Non-pigmented ciliary epithelial cell (primary cell): ENCODE measurements at regions not wholly inside any gene's neighbourhood (a gene's known extent, or its start where the extent isn't known, plus 50 kb on each side); places are given as distances from the start of the nearest gene placed in this dataset.
"Not testable (repeated sequence)": the region's sequence is repeated elsewhere in the genome, so short reads cannot be mapped to it uniquely, and the experiment has no call there.

Experiments used
- DNase-seq: peaks from one replicate; pipeline ENCODE4 v3.0.0-alpha.2; 2010; ENCODE audit warnings: low read depth

DNA sequence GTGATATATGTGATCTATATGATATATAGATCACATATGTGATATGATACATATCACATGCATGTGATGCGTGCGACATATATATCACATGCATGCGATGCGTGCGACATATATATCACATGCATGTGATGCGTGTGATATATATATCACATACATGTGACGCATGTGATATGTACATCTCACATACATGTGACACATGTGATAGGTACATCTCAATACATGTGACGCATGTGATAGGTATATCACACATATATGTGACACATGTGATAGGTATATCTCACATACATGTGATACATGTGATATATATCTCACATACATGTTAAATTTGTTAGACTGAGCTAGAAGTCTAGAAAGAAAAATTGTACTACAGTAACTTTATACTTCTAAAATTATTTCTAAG lies 1095.9 kb downstream of the EFNA5 start:
- no peak for DNase-seq

DNA sequence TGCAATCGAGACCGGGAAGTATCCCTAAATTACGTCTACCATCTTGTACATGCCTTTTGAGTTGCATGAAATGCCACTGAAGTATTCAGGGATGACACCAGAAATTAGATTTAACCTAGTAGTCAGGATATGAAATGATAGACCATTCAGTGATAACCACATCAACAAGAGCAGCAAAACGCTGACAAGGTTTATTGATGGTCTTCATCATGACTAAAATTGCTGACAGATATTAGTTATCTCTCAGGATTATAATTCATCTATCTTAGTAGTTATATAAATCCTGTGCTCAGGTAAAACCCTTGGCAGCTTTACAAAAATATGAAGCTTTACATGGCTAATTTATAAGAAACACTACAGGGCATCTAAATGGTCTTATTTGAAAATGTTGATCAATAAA lies 1104.7 kb downstream of the EFNA5 start:
- DNase-seq = no peak

DNA sequence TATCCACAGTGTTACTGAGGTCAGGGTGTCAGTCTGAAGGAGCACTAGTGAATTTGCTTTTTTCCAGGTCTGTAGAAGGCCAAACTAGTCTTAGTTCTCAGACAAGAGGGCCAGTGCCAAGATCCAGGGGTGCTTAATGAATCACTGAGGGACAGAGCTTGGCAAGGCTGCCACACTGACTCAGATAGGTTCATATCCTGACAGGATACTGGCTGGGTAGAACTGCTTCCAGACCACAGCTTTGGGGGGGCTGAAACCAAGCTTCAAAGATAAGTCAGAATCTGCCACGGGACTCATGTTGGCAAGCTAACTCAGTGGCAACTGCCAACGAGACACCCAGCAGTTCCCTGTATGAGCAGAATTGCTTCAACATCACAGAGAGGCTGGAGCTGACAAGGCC lies 1125.4 kb downstream of the EFNA5 start:
- no peak for DNase-seq

DNA sequence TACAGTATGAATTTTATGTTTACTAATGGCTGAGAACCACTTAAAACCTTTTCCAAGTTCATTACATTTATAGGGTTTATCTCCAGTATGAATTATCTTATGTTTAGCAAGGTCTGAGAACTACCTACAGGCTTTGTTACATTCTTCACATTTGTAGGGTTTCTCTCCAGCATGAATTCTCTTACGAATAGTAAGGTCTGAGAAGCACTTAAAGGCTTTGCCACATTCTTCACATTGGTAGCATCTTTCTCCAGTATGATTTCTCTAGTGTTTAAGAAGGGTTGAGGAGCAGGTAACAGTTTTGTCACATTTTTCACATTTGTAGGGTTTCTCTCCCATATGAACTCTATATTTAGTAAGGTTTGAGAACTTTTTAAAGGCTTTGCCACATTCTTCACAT lies 1127.4 kb downstream of the EFNA5 start:
- no peak for DNase-seq

DNA sequence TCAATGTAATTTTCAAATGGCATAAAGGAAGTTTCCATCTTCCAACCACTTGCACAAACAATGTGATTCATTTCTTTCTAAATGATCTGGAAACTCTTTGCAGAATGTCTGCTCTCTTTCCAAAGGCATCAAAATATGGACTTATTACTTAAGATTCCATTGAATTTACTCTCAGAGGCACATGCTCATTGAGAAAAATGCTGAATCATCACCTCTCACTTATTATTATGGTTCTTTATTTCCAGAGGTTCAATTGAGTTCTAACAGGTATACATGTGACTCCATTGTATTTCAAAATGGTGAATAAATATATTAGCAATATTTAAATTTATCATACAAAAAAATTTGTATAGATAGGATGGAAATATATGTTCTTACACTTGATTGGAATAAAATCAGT lies 1140.6 kb downstream of the EFNA5 start:
- DNase-seq = no peak

DNA sequence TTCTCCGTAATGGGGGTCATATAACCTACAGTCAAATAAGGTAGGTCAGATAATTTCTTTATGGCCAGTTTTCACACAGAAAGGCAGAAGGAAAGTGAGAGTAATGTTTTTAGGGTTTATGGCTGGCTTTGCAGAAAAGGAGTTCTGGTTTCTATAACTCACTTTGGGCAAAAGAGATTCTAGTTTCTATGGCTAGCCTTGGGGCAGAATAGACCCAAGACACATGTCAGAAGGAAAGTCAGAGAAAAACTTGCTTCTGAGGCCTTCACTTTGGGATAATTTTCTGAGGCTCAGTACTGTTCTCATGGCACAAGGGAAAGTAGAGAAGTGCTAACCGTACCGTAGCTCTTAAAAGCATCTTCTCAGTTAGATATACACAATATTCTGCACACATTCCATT lies 1145.3 kb downstream of the EFNA5 start:
- no peak for DNase-seq

DNA sequence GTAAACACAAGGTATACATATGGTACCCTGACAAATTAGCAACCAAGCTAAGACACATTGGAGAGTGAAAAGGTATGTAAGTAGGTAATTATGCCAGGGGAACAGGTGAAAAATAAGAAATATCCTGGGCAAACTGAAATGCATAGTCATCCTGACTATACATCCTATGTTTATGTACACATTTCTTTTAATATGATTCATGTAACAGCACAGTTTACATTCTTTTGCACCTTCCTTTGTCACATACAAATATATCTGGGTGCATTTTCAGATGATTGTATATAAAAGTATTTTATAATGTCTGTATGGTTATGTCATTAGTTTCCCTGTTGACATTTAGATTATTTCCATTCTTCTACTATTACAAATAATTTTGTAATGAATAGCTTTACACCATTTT lies 1146.9 kb downstream of the EFNA5 start:
- DNase-seq = no peak

DNA sequence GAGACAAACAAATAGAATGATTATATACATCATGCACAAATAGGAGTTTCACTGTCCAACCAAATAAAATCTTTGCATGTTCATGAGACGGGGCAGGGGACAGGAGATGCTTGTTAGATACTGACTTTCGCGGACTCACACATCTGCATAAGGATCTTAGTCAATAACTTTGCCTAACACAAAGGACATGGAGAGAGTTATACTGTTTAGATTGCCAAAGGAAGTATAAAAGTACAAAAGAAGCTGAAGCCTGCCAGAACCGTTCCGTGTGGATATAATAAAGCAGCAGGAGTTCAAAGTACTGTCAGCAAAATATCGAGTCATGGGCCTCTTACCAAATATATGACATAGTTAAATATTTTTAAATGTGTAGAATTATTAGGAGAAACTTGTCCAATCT lies 1148.4 kb downstream of the EFNA5 start:
- DNase-seq = no peak

DNA sequence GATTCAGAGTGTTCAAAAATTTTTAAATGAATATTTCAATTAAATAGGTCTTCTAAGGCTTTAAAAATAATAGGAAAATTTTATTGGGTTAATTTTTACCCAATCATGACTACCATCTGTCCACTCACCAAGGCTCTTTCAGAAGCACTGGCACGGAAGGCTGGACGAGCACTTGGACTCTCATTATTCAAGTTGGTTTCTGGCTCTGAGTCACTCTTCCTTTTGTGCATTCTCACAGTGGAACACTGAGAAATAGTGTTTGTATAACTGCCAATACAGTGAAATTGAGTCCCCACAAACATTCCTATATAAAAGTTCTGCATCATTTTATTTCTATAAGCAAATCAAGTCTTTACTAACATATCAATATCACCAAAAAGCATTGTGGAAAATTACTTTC lies 1149.0 kb downstream of the EFNA5 start:
- peak; percentile 47 for DNase-seq

DNA sequence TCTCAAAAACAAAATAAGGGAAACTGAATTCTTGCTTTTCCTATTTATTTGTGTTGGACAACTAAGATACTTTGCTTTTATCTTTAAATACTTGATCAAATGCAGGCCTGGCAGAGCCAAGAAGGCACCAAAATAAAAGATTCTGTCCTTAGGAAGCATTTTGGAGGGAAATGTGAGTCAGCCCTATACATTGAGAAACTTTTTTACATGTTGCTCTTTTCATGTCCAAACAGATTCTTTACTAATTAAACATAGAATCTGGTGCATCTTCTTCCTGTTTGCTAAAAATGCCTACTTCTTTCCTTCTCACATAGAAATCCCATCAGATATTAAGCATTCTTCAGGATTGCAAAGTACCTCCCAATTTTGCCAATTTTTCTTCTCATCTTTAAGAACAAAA lies 1160.4 kb downstream of the EFNA5 start:
- no peak for DNase-seq

DNA sequence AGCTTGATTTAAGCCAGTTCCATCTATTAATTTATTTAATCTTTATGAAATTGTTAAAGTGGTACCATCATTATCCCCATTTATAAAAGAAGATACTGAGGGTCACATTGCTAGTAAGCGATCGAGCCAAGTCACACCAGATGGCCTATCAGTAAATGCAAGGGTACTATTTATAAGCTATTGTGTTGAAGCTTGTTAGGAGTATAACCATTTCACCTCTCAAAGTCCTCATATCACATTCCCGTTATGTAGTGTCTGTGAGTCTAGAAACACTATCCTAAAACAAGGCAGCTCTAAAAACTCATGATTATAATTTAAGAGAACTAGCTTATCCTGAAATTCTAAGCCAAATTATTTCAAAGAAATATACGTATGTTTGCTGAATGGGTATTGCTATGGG lies 1161.8 kb downstream of the EFNA5 start:
- DNase-seq = no peak

DNA sequence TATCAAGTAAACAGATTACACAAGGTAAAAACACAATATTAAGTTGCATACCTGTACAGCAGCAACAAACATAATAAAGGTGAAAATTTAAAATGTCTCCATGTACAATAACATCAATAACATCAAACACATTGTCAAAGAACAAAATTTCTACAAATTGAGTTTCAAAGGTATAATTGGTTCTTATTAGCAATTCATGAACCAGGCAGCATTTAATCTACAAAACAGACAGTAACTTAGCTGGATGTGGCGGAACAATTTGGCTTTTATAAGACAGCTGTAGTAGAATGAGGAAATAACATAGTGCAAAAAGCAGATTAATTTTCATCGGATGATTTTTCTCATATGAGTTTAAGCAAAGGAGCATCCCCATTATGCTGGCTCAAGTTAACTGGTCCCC lies 1176.8 kb downstream of the EFNA5 start:
- DNase-seq = no peak

DNA sequence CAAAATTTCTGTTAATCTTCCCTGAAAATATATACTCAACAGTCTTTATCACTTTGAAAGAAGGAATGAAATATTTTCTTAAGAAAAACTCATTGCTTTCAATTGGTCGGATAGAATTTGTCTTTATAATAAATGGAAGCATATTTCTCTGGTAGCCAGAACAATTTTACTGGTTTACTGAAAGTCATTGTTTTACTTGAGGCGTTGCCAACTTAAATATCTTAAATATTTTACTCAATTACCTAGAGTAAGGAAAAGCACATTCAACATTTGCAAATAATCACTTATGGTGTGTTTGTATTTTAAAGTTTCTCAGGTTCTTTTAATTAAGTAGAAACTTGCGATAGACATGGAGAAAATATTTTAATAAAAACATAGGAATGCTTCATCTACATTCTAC lies 1181.7 kb downstream of the EFNA5 start:
- no peak for DNase-seq

DNA sequence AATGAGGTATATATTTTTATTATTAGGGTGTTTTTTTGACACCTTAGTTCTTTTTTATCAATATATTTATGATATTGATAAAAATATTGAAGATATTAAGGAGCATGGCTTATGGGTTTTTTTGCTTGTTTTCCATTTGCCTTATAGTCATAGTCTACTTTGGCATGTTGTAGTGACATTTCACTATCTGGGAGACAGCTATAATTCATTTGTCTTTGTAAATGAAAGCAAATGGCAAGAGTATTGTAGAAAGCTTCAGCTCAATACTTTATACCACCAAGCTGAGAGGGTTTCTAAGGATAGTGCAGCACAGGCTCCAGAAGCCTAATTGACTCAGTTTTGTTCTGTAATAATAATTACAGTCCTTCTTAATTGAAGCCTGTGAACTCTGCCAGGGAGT lies 1182.3 kb downstream of the EFNA5 start:
- DNase-seq = no peak

DNA sequence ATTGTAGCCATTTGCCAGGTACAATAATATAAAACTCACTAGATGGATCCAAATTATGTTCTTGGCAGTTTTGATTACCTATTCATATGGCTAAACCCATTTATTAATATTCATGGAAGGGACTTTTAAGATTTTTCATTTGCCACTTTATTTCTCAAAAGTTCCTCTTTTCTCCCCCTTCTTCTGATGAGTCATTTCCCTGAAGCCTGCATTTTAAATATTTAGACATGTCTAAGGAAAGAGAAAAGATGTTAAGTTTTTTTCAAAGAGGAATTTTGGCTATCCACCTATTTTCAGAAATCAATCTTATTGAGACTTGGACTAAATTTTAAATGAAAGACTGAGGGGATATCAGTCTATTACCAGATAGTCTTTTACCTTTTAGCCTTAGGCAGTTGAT lies 1189.4 kb downstream of the EFNA5 start:
- DNase-seq = no peak

DNA sequence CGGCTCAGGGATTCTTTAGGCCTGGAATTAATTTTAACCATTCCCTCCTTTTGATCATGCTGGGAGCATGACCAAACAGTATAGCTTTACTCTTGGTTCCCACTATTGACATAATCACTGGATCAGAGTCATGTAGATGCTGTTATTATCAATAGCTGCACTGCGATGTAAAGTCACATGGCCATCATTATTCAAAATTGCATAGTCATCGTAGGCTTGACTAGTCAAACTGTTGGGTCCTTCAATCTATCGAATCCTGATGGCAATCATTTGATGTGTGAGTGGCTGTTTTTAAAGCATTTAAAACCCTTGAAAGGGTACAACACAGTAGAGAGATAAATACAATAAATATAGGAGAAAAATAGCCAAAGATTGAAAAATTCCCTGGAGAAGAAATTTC lies 1194.1 kb downstream of the EFNA5 start:
- DNase-seq = no peak

DNA sequence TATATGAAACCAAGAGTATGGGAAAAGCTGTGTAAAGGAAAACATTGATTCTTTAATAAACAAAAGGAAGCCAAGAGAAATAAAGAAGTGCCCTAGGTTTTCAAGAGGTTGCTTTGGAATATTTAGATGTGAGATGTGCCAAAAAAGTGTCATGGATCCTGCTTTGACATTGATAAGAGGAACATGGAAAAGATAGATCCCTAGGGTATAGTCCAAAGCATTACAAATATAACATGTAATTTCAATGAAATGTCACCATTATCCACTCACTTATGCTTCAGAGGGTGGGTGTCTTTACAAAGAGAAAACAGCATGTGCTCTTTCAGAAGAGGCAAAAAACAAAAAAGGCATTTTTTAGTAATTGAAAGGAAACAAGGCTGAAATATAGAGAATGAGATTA lies 1196.7 kb downstream of the EFNA5 start:
- DNase-seq = no peak

DNA sequence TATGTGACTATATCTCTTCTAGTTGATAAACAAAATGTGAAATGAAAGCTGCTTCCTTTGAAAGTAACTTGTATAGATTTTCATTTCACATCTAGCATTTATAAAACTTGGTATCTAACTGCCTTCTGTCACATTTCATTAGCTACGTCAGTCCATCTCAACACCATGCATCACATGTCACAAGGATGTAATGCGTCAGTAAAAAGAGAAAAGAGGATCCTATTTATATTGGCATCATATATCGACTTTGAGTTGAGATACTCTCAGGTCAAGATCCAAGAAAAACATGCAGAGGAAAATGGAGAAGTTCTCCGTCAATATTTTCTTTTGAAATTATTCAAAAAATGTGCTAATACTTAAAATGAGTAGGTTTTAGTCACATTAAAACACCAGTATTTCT lies 1211.2 kb downstream of the EFNA5 start:
- DNase-seq = no peak

DNA sequence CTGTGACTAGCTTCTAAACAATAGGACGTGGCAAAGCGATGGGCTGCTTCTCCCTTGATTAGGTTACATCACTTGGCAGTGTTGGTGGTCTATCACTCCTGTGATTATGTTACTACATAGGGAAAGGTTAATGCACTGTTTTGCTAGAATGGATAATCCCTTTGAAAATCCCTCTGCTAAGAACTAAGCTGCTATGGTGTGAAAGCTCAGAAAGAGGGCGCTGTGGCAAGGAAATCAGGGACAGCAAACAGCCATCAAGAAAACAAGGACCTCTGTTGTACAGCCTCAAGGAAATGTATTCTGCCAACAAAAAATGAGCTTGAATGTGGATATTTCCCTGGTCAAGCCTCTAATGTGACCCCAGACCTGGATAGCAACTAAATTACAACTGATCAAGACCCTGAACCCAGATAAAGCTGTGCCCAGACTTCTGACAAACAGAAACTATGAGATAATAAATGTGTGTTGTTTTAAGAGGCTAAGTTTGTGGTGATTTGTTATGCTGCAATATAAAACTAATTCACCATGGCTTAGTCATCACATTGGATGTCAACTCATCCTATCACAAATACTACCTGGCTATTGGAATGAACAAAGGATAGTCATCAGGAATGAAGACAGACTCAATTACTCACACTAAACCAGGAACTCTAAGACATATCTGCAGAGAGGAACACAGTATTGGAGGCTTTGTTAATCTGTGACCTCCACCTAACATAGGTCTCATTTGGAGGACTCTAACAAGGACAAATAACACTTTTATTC lies 1215.9 kb downstream of the EFNA5 start:
- DNase-seq = peak; percentile 17

DNA sequence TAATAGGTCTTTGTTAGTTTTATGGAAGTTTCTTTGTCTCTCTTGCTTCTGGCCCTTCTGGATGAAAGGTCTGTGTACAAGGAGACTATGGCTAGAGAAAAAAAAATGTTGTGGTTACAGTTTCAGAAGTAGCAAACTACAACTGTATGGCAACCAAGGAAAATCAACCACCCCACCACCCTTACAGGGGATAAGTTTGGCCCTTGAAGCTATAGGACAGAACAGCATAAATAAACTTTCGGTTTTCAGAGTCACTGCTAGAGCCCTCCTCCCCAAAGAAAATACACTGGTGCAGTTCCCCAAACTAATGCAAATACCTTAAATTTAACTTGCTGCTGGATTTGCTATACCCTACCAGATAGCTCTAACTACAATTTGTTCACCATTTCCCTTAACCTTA lies 1216.7 kb downstream of the EFNA5 start:
- DNase-seq = no peak

DNA sequence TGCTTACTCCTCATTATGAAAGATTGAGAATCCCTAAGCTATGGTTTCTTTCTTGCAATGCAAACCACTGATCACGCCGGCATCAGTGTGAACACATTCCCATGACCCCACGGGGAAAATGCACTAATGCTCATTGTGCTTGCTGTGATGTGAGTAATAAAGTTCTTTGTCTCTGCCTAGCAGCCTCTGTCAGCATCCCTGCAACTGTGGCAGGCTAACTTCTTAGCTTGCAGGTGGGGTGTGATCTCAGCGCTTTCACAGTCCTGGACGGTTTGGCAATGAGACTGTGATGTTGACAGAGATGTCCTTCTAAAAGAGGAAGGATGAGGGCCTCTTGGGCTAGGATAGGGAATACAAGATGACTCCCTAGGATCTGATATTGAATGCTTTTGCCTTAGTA lies 1218.7 kb downstream of the EFNA5 start:
- no peak for DNase-seq

DNA sequence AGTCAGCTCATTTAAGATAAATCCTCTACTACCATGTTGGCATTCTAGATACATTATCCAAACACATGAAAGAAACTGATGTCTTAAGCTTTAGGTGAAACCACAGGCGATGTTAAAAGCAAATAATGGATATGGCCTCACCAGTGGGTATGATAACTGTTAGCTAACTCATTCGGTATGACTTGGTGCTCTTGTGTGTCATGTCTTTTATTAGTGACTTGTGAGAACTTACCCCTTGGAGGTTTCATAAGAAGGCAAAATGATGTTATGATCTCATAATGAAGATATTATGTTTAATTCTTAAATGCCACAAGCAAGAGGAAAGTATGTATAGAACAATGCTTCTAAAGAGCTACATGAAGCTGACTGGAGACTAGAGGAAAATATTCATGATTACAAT lies 1227.0 kb downstream of the EFNA5 start:
- no peak for DNase-seq

DNA sequence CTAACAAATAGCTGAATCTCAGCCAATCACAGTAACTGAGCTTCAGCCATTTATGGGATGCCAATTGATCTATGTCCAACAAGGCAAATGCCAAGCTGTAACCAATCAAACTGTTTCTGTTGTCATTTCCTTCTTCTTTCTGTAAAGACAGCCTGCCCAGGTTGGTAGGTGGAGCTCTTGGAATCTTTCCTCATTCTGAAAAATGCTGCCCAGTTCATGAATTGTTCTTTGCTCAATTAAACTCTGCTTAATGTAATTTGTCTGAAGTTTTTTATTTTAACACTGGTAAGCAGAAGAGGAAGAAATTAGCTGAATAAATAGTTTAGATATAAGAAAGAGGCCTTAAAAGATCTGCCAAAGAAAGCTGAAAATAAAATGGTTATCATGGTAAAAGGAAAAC lies 1235.6 kb downstream of the EFNA5 start:
- no peak for DNase-seq

DNA sequence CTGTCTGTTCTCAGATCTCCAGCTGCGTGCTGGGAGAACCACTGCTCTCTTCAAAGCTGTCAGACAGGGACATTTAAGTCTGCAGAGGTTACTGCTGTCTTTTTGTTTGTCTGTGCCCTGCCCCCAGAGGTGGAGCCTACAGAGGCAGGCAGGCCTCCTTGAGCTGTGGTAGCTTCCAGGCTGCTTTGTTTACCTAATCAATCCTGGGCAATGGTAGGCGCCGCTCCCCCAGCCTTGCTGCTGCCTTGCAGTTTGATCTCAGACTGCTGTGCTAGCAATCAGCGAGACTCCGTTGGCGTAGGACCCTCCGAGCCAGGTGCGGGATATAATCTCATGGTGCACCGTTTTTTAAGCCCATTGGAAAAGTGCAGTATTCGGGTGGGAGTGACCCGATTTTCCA lies 1240.0 kb downstream of the EFNA5 start:
- DNase-seq = not testable (repeated sequence)
